ENCODE measurements at regions not wholly inside any gene's neighbourhood (a gene's known extent, or its start where the extent isn't known, plus 50 kb on each side); places are given as distances from the start of the nearest gene placed in this dataset.
A peak's percentile ranks its signal among the peaks of the same experiment; 100 is the strongest.

- no peak overlapping the region for H3K4me3 ChIP-seq (ENCODE audit: low read depth, low read length)
- no peak for TF ChIP-seq CTCF (conservative IDR thresholded peaks at IDR 0.05; ENCODE audit: low read depth, low read length)
- no peak for DNase-seq (ENCODE audit: low read depth)
Measured at GRCh38 chr5:8615142-8615858, 746.4 kb downstream of the MTRR start.

- TF ChIP-seq CTCF (conservative IDR thresholded peaks at IDR 0.05; ENCODE audit: low read depth, low read length) = no peak
- no peak overlapping the region for H3K4me3 ChIP-seq (ENCODE audit: low read depth, low read length)
- no peak for DNase-seq (ENCODE audit: low read depth)
Measured at GRCh38 chr5:8628521-8628920, 759.6 kb downstream of the MTRR start.

GRCh38 chr5:8633259-8633658, 764.3 kb downstream of the MTRR start:
- no peak for DNase-seq (ENCODE audit: low read depth)
- no peak overlapping the region for H3K4me3 ChIP-seq (ENCODE audit: low read depth, low read length)
- TF ChIP-seq CTCF (conservative IDR thresholded peaks at IDR 0.05; ENCODE audit: low read depth, low read length) = no peak

GRCh38 chr5:8633696-8634095, 764.7 kb downstream of the MTRR start:
- H3K4me3 ChIP-seq (ENCODE audit: low read depth, low read length) = no peak overlapping the region
- DNase-seq (ENCODE audit: low read depth) = peak; percentile 46
- no peak for TF ChIP-seq CTCF (conservative IDR thresholded peaks at IDR 0.05; ENCODE audit: low read depth, low read length)

GRCh38 chr5:8634219-8634618, 765.3 kb downstream of the MTRR start:
- no peak for TF ChIP-seq CTCF (conservative IDR thresholded peaks at IDR 0.05; ENCODE audit: low read depth, low read length)
- no peak overlapping the region for H3K4me3 ChIP-seq (ENCODE audit: low read depth, low read length)

GRCh38 chr5:8641786-8642505, 773.0 kb downstream of the MTRR start:
- no peak for DNase-seq (ENCODE audit: low read depth)
- no peak for TF ChIP-seq CTCF (conservative IDR thresholded peaks at IDR 0.05; ENCODE audit: low read depth, low read length)
- no peak overlapping the region for H3K4me3 ChIP-seq (ENCODE audit: low read depth, low read length)

More at GRCh38 chr5:8634219-8634618, 765.3 kb downstream of the MTRR start:
- DNase-seq (ENCODE audit: low read depth) = no peak

All from choroid plexus epithelial cell (primary cell).